HCT116 (cell line): ENCODE measurements at regions not wholly inside any gene's neighbourhood (a gene's known extent, or its start where the extent isn't known, plus 50 kb on each side); places are given as distances from the start of the nearest gene placed in this dataset.
"Not testable (repeated sequence)": the region's sequence is repeated elsewhere in the genome, so short reads cannot be mapped to it uniquely, and the experiment has no call there.

Experiments
- ATAC-seq: fragments of 200-7000 bp; cut with Tn5 transposase; 2 replicates; pipeline ENCODE4 v1.9.1; 2020; ENCODE audit warnings: mild to moderate bottlenecking, moderate library complexity
- BruUV-seq: library from RNA; stranded (reverse); fragments of 400-500 nt; replicated peaks from 2 replicates; lab custom pipeline; 2021; lab: Mats Ljungman, UMichigan
- CTCF ChIA-PET: fragments of 300-600 bp; sonication (Branson Sonifier 250); formaldehyde crosslinking; loops from one replicate; lab custom pipeline; 2021; ENCODE audit warnings: antibody characterized with exemption; lab: Charles Lee
- POLR2A ChIA-PET: fragments of 300-600, 350-600 bp; sonication (Branson Sonifier 250); formaldehyde crosslinking; loops from one replicate; lab custom pipeline; 2021; ENCODE audit warnings: antibody characterized with exemption; lab: Charles Lee
- RAD21 ChIA-PET, 2 experiments: fragments of 300-600 bp; sonication (Branson Sonifier 250); formaldehyde crosslinking; loops; one replicate each; lab custom pipeline; 2023; ENCODE audit warnings: low total read pairs in 2 of 2; ENCODE audit not compliant: uncharacterized antibody in 2 of 2, unreplicated experiment in 2 of 2, low non-redundant PET in 1 of 2; lab: Charles Lee
- DNase-seq: peaks from one replicate; pipeline ENCODE4 v3.0.0-alpha.2; 2010; ENCODE audit warnings: low read depth, low spot score
- H2AFZ ChIP-seq: fragments of 200-600 bp; shearing (Covaris generic), sonication (generic); 2 replicates; pipeline ENCODE4 v1.6.1; 2017; ENCODE audit warnings: low read depth, mixed run types, mixed read lengths, antibody characterized with exemption, low read length; ENCODE audit not compliant: poor library complexity, severe bottlenecking
- H3K27ac ChIP-seq: 2 replicates; pipeline ENCODE4 v1.5.1; 2012; ENCODE audit warnings: low read depth, low read length
- H3K27me3 ChIP-seq: fragments of 200-600 bp; sonication (generic); 2 replicates; pipeline ENCODE4 v1.6.1; 2016; ENCODE audit warnings: mixed run types, low read length, mixed read lengths; ENCODE audit not compliant: insufficient read depth
- H3K36me3 ChIP-seq, 2 experiments: fragments of 200-500 bp in 1 of 2; fragments of 200-600 bp in 1 of 2; sonication (Bioruptor generic) in 1 of 2; sonication (generic) in 1 of 2; 2 replicates each; pipeline versions ENCODE4 v1.5.1 to v1.6.1; 2014 to 2016; ENCODE audit warnings: low read length in 2 of 2, inconsistent platforms in 1 of 2, mixed read lengths in 1 of 2, mixed run types in 1 of 2; ENCODE audit not compliant: insufficient read depth in 2 of 2, control insufficient read depth in 1 of 2
- H3K4me1 ChIP-seq, 2 experiments: fragments of 200-600 bp in 1 of 2; sonication (generic) in 1 of 2; 2 replicates each; pipeline versions ENCODE4 v1.5.1 to v1.6.1; 2012 to 2017; ENCODE audit warnings: low read length in 2 of 2, inconsistent platforms in 1 of 2, mild to moderate bottlenecking in 1 of 2, mixed read lengths in 1 of 2, mixed run types in 1 of 2, moderate library complexity in 1 of 2; ENCODE audit not compliant: insufficient read depth in 2 of 2, control insufficient read depth in 1 of 2
- H3K4me2 ChIP-seq: fragments of 200-600 bp; sonication (generic); 2 replicates; pipeline ENCODE4 v1.6.1; 2017; ENCODE audit warnings: mixed run types, low read length, mixed read lengths
- H3K4me3 ChIP-seq, 2 experiments: fragments of 200-600 bp in 1 of 2; sonication (generic) in 1 of 2; replicated peaks in 1 of 2; 2 replicates each; pipeline ENCODE4 v1.5.1; 2011 to 2016; ENCODE audit warnings: low read length in 2 of 2, control low read depth in 1 of 2, low read depth in 1 of 2, mild to moderate bottlenecking in 1 of 2, mixed read lengths in 1 of 2, mixed run types in 1 of 2
- H3K79me2 ChIP-seq: fragments of 200-600 bp; sonication (generic); 2 replicates; pipeline ENCODE4 v1.6.1; 2017; ENCODE audit warnings: mild to moderate bottlenecking, mixed run types, low read length, moderate library complexity, mixed read lengths; ENCODE audit not compliant: insufficient read depth
- H3K9ac ChIP-seq: fragments of 200-600 bp; sonication (generic); 2 replicates; pipeline ENCODE4 v1.6.1; 2016; ENCODE audit warnings: low read length, mixed read lengths
- H3K9me2 ChIP-seq: fragments of 200-600 bp; sonication (generic), shearing (Covaris generic); 2 replicates; pipeline ENCODE4 v1.6.1; 2017; ENCODE audit warnings: mixed run types, mild to moderate bottlenecking, moderate library complexity; ENCODE audit not compliant: insufficient read depth
- H3K9me3 ChIP-seq, 2 experiments: fragments of 200-500 bp in 1 of 2; fragments of 200-600 bp in 1 of 2; sonication (Bioruptor generic) in 1 of 2; sonication (generic) in 1 of 2; 2 replicates each; pipeline ENCODE4 v1.6.1; 2014 to 2017; ENCODE audit warnings: low read length in 2 of 2, mixed read lengths in 2 of 2, inconsistent platforms in 1 of 2, low read depth in 1 of 2, mild to moderate bottlenecking in 1 of 2, mixed run types in 1 of 2, moderate library complexity in 1 of 2; ENCODE audit not compliant: control insufficient read depth in 1 of 2, insufficient read depth in 1 of 2
- H4K20me1 ChIP-seq: fragments of 200-600 bp; sonication (generic), shearing (Covaris generic); 2 replicates; pipeline ENCODE4 v1.6.1; 2017; ENCODE audit warnings: mixed run types, mild to moderate bottlenecking, moderate library complexity; ENCODE audit not compliant: insufficient read depth
- intact Hi-C: fragments of 100-400 bp; cut with micrococcal nuclease; formaldehyde crosslinking; loops from 2 replicates; pipeline ENCODE4 v1.10.0; 2022

- H3K27me3 ChIP-seq, ATAC-seq, intact Hi-C loops, H3K9ac ChIP-seq, CTCF ChIA-PET, H3K4me3 ChIP-seq, BruUV-seq, H3K36me3 ChIP-seq, H2AFZ ChIP-seq, H3K27ac ChIP-seq, H3K79me2 ChIP-seq, H3K4me1 ChIP-seq, RAD21 ChIA-PET, POLR2A ChIA-PET, DNase-seq, H3K4me2 ChIP-seq, H4K20me1 ChIP-seq, H3K9me2 ChIP-seq: not testable (repeated sequence)
- peaks cover 7 to 13% of the 10 kb centered on the region in 2 experiments; a peak in 3 of 4 replicates for H3K9me3 ChIP-seq
These were observed 110.9 kb upstream of the TPTE start for GRCh38 chr21:10410354-10410929.

DNA sequence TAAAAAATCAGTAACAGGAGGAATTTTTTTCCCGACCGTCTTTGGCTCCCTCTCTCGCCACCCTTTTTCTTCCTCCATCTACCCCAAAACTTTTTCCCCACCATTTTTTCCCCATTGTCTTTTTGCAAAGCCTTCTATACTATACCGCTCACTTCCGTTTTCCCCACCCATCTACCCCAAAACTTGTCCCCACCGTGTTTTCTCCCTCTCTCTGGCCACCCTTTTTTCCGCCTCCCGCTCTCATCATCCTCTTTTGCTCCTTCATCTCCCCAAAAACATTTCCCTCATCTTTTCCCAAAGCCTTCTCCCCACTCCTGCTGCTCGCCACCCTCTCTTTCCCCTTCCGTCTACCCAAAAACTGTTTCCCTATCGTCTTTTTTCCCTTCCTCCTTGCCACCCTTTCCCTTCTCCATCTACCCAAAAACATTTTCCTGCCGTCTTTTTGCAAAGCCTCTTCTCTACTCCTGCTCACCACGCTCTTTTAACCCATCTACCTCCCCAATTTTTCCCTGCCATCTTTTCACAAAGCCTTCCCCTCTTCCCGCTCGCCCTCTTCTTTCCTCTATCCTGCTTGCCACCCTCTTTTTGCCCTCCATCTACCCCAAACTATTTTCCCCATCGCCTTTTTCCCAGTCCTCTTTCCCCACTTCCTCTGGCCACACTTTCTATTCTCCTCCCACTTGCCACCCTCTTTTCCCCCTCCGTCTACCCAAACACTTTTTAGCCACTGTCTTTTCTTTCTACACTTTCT is 109.4 kb upstream of the TPTE start:
- POLR2A ChIA-PET, H3K79me2 ChIP-seq, intact Hi-C loops, H3K4me3 ChIP-seq, DNase-seq, H3K4me1 ChIP-seq, ATAC-seq, CTCF ChIA-PET, H2AFZ ChIP-seq, BruUV-seq, H3K9me2 ChIP-seq, H3K9ac ChIP-seq, H3K4me2 ChIP-seq, RAD21 ChIA-PET, H4K20me1 ChIP-seq, H3K27ac ChIP-seq, H3K36me3 ChIP-seq, H3K27me3 ChIP-seq: not testable (repeated sequence)
- H3K9me3 ChIP-seq: peaks cover 19 to 25% of the 10 kb centered on the region in 2 experiments; a peak in 3 of 4 replicates

- H3K4me2 ChIP-seq, H3K9me2 ChIP-seq, CTCF ChIA-PET, H3K36me3 ChIP-seq, H4K20me1 ChIP-seq, RAD21 ChIA-PET, H2AFZ ChIP-seq, H3K9ac ChIP-seq, H3K79me2 ChIP-seq, BruUV-seq, POLR2A ChIA-PET, H3K27ac ChIP-seq, intact Hi-C loops, DNase-seq, H3K4me1 ChIP-seq, H3K27me3 ChIP-seq, ATAC-seq, H3K4me3 ChIP-seq: not testable (repeated sequence)
- peaks cover 25 to 34% of the 10 kb centered on the region in 2 experiments for H3K9me3 ChIP-seq
These were observed 108.5 kb upstream of the TPTE start for GRCh38 chr21:10412928-10413246.

- POLR2A ChIA-PET: not testable (repeated sequence)
These were observed 107.9 kb upstream of the TPTE start for GRCh38 chr21:10413247-10414120.

More at GRCh38 chr21:10413247-10414120, 107.9 kb upstream of the TPTE start:
- H3K27me3 ChIP-seq, CTCF ChIA-PET, DNase-seq, H3K4me2 ChIP-seq, ATAC-seq, H3K79me2 ChIP-seq, H3K9ac ChIP-seq, intact Hi-C loops, BruUV-seq, H3K27ac ChIP-seq, H4K20me1 ChIP-seq, H2AFZ ChIP-seq, H3K36me3 ChIP-seq, H3K4me1 ChIP-seq, RAD21 ChIA-PET, H3K4me3 ChIP-seq, H3K9me2 ChIP-seq: not testable (repeated sequence)
- H3K9me3 ChIP-seq: peaks cover 25 to 40% of the 10 kb centered on the region in 2 experiments
